Loucy (cell line): ENCODE measurements at regions not wholly inside any gene's neighbourhood (a gene's known extent, or its start where the extent isn't known, plus 50 kb on each side); places are given as distances from the start of the nearest gene placed in this dataset.

Experiments used
- H2AFZ ChIP-seq: fragments of 200-600 bp; sonication (generic); 2 replicates; pipeline ENCODE4 v1.6.0; 2016; ENCODE audit warnings: antibody characterized with exemption, mild to moderate bottlenecking, low read length, moderate library complexity
- H3F3A ChIP-seq: fragments of 200-600 bp; 2 replicates; pipeline ENCODE4 v1.6.0; 2016; ENCODE audit warnings: antibody characterized with exemption, low read depth, mild to moderate bottlenecking
- H3K27me3 ChIP-seq: fragments of 200-600 bp; sonication (generic); 2 replicates; pipeline ENCODE4 v1.6.1; 2014; ENCODE audit warnings: low read length, mild to moderate bottlenecking; ENCODE audit not compliant: insufficient read depth, poor library complexity, severe bottlenecking
- H3K36me3 ChIP-seq: fragments of 200-600 bp; sonication (generic); 2 replicates; pipeline ENCODE4 v1.6.1; 2016; ENCODE audit warnings: low read length; ENCODE audit not compliant: insufficient read depth
- H3K4me1 ChIP-seq: fragments of 200-600 bp; sonication (generic); 2 replicates; pipeline ENCODE4 v1.5.1; 2014; ENCODE audit warnings: low read length, mild to moderate bottlenecking; ENCODE audit not compliant: insufficient read depth, poor library complexity, severe bottlenecking
- H3K4me2 ChIP-seq: fragments of 200-600 bp; sonication (generic); 2 replicates; pipeline ENCODE4 v1.6.0; 2014; ENCODE audit warnings: antibody characterized with exemption, low read length, low read depth, mild to moderate bottlenecking; ENCODE audit not compliant: poor library complexity, severe bottlenecking
- H3K4me3 ChIP-seq: fragments of 200-600 bp; sonication (generic); 2 replicates; pipeline ENCODE4 v1.5.1; 2014; ENCODE audit warnings: low read length, mild to moderate bottlenecking, mixed read lengths; ENCODE audit not compliant: poor library complexity, severe bottlenecking
- H3K79me2 ChIP-seq: fragments of 200-600 bp; sonication (generic); 2 replicates; pipeline ENCODE4 v1.6.1; 2014; ENCODE audit warnings: low read length; ENCODE audit not compliant: insufficient read depth
- H3K9ac ChIP-seq: fragments of 200-600 bp; sonication (generic); 2 replicates; pipeline ENCODE4 v1.6.0; 2014; ENCODE audit warnings: mild to moderate bottlenecking, low read depth, low read length, moderate library complexity; ENCODE audit not compliant: poor library complexity, severe bottlenecking
- H3K9me2 ChIP-seq: fragments of 200-600 bp; sonication (generic); replicated peaks from 2 replicates; pipeline ENCODE4 v1.6.1; 2016; ENCODE audit warnings: low read depth, low read length, mixed read lengths
- H3K9me3 ChIP-seq: fragments of 200-600 bp; sonication (generic); 2 replicates; pipeline ENCODE4 v1.6.1; 2014; ENCODE audit warnings: mild to moderate bottlenecking, antibody characterized with exemption, low read length, low read depth; ENCODE audit not compliant: insufficient read depth
- H4K20me1 ChIP-seq: fragments of 200-600 bp; sonication (generic); 2 replicates; pipeline ENCODE4 v1.6.0; 2014; ENCODE audit warnings: antibody characterized with exemption, low read length, mild to moderate bottlenecking; ENCODE audit not compliant: insufficient read depth, poor library complexity, severe bottlenecking
- EZH2phosphoT487 ChIP-seq: fragments of 200-600 bp; IDR thresholded peaks from 2 replicates; pipeline ENCODE4 v1.6.1; 2018; ENCODE audit warnings: antibody characterized with exemption, mild to moderate bottlenecking, moderate library complexity, borderline replicate concordance
- TF ChIP-seq, protein P1 (sequence below): fragments of 200-600 bp; sonication (generic); conservative IDR thresholded peaks from 2 replicates; pipeline ENCODE4 v1.5.1; 2014; ENCODE audit warnings: mild to moderate bottlenecking, antibody characterized with exemption, low read length

DNA sequence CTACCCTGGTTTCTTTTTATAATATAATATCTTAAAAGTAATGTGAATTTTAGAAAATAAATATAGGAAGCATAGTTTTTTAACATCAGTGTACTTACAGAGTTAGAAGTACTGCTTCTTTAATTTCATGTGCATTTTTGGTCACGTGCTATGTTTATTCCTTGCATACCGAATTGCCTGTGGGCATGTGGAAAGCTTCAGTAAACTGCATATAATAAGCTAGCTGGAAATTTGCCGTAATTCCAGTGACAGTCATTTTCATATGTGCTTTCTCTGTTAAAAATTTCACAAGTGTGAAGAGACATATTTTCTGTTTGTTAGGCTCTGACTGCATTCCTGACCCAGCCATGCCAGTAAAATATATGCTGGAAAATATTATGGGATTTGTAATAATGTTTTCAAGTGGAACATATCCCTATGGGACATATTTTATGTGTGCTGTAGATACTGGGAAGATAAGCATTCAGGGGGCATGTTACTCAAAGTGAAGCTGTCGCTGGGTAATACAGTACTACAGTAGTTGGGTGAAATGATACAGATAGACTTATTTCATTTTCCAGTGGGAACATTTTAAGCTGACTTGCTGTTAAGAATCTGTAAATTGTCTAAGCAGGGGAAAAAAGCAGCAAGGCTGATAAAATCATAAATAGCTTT is 616.7 kb downstream of the FRK start:
- H3K9me2 ChIP-seq: no peaks in the 10 kb centered on the region; the same call in 1 of the 2 replicates
- no peak overlapping the region for H2AFZ ChIP-seq
- H3K4me2 ChIP-seq: no peak overlapping the region
- H3K36me3 ChIP-seq: no peaks in the 10 kb centered on the region
- H3F3A ChIP-seq: no peaks in the 10 kb centered on the region
- H3K9ac ChIP-seq: no peak overlapping the region
- H3K27me3 ChIP-seq: no peaks in the 10 kb centered on the region
- no peaks in the 10 kb centered on the region for H3K79me2 ChIP-seq
- H3K4me1 ChIP-seq: no peaks in the 10 kb centered on the region
- H4K20me1 ChIP-seq: no peaks in the 10 kb centered on the region
- H3K4me3 ChIP-seq: no peak overlapping the region
- TF ChIP-seq, protein P1, sequence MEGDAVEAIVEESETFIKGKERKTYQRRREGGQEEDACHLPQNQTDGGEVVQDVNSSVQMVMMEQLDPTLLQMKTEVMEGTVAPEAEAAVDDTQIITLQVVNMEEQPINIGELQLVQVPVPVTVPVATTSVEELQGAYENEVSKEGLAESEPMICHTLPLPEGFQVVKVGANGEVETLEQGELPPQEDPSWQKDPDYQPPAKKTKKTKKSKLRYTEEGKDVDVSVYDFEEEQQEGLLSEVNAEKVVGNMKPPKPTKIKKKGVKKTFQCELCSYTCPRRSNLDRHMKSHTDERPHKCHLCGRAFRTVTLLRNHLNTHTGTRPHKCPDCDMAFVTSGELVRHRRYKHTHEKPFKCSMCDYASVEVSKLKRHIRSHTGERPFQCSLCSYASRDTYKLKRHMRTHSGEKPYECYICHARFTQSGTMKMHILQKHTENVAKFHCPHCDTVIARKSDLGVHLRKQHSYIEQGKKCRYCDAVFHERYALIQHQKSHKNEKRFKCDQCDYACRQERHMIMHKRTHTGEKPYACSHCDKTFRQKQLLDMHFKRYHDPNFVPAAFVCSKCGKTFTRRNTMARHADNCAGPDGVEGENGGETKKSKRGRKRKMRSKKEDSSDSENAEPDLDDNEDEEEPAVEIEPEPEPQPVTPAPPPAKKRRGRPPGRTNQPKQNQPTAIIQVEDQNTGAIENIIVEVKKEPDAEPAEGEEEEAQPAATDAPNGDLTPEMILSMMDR: no peak
- no peak for TF ChIP-seq EZH2phosphoT487
- H3K9me3 ChIP-seq: no peaks in the 10 kb centered on the region

GRCh38 chr6:115442323-115442722 is 618.4 kb downstream of the FRK start:
- no peak overlapping the region for H3K9ac ChIP-seq
- no peak for TF ChIP-seq EZH2phosphoT487
- TF ChIP-seq, protein P1: no peak
- H2AFZ ChIP-seq: no peak overlapping the region

GRCh38 chr6:115441651-115442050 is 619.0 kb downstream of the FRK start:
- no peaks in the 10 kb centered on the region for H3K4me1 ChIP-seq
- H3K9ac ChIP-seq: no peak overlapping the region
- H3K79me2 ChIP-seq: no peaks in the 10 kb centered on the region
- no peak overlapping the region for H2AFZ ChIP-seq
- no peak for TF ChIP-seq EZH2phosphoT487
- TF ChIP-seq, protein P1: no peak
- no peaks in the 10 kb centered on the region for H3K27me3 ChIP-seq
- no peaks in the 10 kb centered on the region for H3K36me3 ChIP-seq
- H3K4me2 ChIP-seq: no peak overlapping the region
- no peaks in the 10 kb centered on the region for H3K9me3 ChIP-seq
- no peaks in the 10 kb centered on the region for H4K20me1 ChIP-seq
- H3K4me3 ChIP-seq: no peak overlapping the region
- H3F3A ChIP-seq: no peaks in the 10 kb centered on the region
- no peaks in the 10 kb centered on the region for H3K9me2 ChIP-seq

More at GRCh38 chr6:115442323-115442722, 618.4 kb downstream of the FRK start:
- Histone ChIP-seq H3K4me1 (no peaks in the 10 kb centered on the region), H3K4me3 (no peak overlapping the region), H3K4me2 (no peak overlapping the region), H3F3A (no peaks in the 10 kb centered on the region), H4K20me1 (no peaks in the 10 kb centered on the region), H3K9me3 (no peaks in the 10 kb centered on the region), H3K27me3 (no peaks in the 10 kb centered on the region), H3K36me3 (no peaks in the 10 kb centered on the region), H3K9me2 (no peaks in the 10 kb centered on the region), H3K79me2 (no peaks in the 10 kb centered on the region)
